ENCODE measurements at regions not wholly inside any gene's neighbourhood (a gene's known extent, or its start where the extent isn't known, plus 50 kb on each side); places are given as distances from the start of the nearest gene placed in this dataset.
"Not testable (repeated sequence)": the region's sequence is repeated elsewhere in the genome, so short reads cannot be mapped to it uniquely, and the experiment has no call there.

GRCh38 chr20:1810572-1810925, 84.7 kb upstream of the SIRPA start:
- no peak for FAIRE-seq

GRCh38 chr20:1809611-1810510, 85.3 kb upstream of the SIRPA start:
- FAIRE-seq = no peak

DNA sequence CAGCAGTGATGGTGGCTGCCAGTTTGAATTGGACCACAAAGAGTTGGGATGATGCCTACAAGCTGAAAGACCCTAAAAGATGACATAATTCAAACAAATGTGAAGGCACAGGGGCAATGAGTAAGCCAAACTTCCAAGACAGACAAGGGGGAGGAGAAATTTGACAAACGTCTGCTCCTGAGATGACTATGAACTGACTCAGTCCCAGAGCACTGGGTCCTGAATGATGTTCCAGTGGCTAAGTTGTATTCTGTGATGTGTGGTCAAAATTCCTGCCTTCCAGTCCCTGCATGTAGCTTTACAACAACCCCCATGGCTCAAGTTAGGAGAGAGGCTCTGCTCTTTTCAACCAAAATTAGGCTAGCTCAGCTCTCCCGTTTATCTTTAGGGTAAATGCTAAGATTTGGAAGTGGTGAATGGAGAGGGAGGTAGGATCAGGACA, 86.1 kb upstream of the SIRPA start:
- FAIRE-seq = no peak

- FAIRE-seq = no peak
Observed at GRCh38 chr20:1808101-1808500, 87.1 kb upstream of the SIRPA start.

- no peak for FAIRE-seq
Observed at GRCh38 chr20:1807394-1807793, 87.8 kb upstream of the SIRPA start.

GRCh38 chr20:1806456-1806855, 88.8 kb upstream of the SIRPA start:
- no peak for FAIRE-seq

GRCh38 chr20:1805816-1806215, 89.4 kb upstream of the SIRPA start:
- FAIRE-seq = no peak

DNA sequence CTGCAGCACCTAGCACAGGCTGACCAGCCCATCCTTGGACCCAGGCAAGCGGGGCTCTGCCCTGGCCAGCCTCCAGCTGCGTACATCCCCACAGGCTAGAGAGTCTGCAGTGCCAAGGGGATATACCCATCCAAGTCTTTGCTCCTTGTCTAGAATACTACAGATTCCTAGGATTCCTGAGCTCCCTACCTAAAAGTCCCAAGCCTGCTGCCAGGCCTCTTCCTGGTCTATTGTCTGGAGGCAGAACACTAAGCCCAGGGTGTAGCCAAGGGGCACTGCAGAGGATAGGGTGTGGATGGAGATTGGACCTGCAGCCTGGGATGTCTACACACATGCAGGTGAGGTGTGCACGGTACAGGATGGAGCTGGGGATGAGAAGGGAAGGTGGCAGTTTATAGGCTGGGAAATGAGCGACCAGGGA, 90.0 kb upstream of the SIRPA start:
- FAIRE-seq = no peak

GRCh38 chr20:1804554-1804956, 90.7 kb upstream of the SIRPA start:
- no peak for FAIRE-seq

DNA sequence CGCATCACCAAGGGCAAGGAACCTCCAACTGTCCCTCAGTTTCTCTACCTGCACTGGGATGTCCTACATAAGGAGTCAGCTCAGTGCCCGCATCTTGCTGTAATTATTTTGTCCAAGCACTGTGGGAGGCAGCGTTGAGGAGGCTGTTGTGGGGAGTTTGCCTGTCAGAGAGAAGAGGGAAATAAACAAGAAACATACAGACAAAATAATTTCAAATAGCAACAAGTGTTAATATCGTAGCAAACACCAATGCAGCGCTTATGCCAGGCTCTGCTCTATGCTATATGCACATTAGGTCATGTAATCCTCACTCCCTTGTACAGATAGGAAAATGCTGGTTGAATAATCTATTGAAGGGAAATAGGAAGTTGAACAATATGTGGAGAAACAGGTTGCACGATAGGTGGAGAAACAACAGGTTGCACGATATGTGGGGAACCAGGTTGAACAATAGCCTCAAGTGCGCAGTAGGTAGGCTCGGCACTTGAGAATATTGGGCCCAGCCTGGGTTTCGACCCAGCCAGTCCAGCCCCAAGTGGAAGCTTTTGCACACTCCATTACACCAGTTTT, 91.2 kb upstream of the SIRPA start:
- no peak for FAIRE-seq

DNA sequence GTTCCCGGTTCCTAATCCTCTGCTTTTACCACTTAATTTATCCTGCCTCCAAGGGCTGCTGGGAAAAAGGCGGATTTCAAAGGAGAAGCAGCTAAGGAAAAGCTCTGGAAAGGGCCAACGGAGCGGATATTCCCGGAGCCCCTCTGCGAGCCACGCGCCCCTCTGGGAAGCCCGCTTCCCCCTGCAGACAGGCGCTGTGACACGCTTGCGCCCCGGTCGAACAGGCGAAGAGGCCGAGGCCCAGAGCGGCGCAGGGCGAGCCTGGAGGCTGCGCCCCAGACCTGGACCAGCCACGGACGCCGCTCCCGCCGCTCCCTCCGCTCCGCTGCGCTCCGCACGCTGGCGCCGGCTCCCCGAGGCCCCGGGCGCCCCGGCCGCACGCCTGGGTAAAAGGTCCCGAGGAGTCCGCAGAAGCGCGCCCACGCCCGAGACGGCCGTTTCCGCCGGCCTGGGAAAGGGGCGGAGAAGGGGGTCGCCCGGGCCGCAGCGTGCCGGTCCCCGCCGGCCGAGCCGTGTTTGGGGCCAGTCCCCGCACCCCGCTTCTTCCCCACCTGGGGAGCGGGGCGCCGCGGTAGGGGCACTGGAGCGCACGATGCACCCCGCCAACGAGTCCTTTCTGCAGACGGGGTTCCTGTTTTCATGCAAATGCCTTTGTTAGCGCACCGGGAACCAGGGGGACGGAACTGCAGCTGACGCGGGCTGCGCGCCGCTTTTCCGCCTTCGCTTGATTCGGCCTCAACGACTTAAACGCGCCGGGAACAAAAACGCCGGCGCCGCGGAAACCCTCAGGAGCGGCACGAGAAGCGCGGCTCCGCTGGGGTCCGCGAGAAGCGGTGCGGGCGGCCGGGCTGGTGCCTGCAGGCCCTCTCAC, 91.9 kb upstream of the SIRPA start:
- FAIRE-seq = no peak

- no peak for FAIRE-seq
Observed at GRCh38 chr20:1802385-1803060, 92.7 kb upstream of the SIRPA start.

DNA sequence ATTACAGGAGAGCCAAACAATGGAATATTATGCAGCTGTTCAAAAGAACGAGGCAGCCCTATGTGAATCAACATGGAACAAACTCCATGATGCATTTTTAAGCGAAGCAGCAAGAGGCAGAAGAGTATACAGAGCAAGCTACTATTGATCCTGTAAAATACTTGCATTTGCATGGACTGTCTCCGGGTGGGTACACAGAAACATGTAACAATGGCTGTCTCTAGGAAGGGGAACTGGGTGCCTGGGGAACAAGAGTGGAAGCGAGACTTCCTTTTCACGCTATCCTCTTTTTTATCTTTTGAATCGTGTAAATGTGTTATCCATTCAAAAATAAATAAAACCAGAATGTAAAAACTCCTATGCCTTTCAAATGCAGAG, 93.3 kb upstream of the SIRPA start:
- FAIRE-seq = no peak

DNA sequence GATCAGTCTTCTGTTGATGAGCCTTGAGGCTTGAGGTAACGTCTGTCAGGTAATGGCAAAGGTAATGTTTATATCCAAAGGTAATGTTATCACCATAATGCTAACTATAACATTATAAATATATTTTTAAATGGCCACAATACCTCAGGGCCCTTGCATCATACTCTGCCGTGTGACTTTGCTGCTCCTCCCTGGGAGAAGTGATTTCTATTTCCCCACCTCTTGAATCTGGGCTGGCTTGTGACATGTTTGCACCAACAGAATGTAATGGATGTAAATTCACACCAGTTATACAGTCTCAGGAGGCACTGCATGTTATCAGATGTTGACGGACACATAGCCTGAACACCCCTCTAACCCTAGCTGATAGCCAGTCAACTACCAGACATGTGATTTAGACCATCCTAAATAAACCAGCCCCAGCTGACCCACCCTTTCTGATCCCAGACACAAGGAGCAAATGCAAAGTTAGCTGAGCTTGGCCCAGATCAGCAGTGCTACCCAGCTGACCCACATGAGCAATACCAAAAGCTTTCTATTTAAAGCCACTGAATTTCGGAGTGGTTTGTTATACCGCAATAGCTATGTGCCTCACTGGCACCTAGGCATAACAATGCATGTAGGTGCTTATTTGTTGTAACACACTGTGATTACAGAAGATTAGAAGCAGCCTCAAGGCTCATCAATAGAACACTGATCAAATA, 93.8 kb upstream of the SIRPA start:
- no peak for FAIRE-seq

GRCh38 chr20:1800777-1801176, 94.4 kb upstream of the SIRPA start:
- FAIRE-seq = no peak

GRCh38 chr20:1800180-1800579, 95.0 kb upstream of the SIRPA start:
- FAIRE-seq = no peak

- not testable (repeated sequence) for FAIRE-seq
Observed at GRCh38 chr20:1799746-1800145, 95.5 kb upstream of the SIRPA start.

DNA sequence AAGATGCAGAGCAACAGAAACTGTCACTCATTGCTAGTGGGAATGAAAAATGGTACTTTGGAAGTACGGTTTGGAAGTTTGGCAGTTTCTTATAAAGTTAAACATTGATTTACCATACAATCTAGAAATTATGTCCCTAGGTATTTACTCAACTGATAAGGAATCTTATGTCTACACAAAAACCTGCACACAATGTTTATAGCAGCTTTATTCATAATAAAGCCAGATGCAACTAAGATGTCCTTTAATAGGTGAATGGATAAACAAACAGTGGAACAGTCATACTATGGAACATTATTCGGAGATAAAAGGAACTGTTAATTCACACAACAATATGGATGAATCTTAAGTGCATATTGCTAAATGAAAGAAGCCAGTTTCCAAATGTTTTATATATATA, 96.2 kb upstream of the SIRPA start:
- FAIRE-seq = no peak

GRCh38 chr20:1793821-1794220, 101.4 kb upstream of the SIRPA start:
- FAIRE-seq = no peak

DNA sequence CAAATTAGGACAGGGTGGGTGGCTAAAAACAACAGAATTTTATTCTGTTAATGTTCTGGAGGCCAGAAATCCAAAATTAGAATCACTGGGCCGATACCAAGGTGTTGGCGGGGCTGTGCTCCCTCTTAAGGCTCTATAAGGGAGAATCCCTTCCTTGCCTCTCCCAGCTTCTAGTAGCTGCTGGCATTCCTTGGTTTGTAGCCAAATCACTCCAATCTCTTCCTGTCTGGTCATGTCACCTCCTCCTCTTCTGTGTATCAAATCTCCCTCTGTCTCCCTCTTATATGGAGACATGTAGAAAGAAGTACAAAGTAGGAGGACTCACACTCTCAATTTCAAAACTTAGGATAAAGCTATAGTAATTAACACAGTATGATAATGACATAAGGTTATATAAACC, 102.9 kb upstream of the SIRPA start:
- no peak for FAIRE-seq

- no peak for FAIRE-seq
Observed at GRCh38 chr20:1790386-1790785, 104.8 kb upstream of the SIRPA start.

DNA sequence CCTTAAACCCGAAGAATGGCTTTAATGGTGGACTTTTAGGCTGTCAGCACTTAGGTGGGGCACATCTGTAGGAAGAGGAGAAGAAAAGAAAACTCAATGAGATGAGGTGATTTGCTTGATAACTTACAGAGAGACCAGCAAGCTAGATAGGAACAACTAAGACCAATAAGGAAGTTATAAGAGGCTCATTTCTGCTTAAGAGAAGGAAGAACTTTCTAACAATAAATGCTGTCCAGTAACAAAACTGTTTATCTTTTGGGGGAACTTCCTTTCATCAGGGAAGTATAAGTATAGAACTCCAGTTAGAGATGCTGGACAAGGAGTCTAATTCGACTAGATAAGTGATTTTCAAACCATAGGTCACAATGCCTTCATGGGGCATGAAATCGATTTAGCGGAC, 107.2 kb upstream of the SIRPA start:
- no peak for FAIRE-seq
